KMS-11 (cell line): ENCODE measurements at regions not wholly inside any gene's neighbourhood (a gene's known extent, or its start where the extent isn't known, plus 50 kb on each side); places are given as distances from the start of the nearest gene placed in this dataset.

Source experiments
- H2AFZ ChIP-seq: fragments of 200-600 bp; sonication (generic); 2 replicates; pipeline ENCODE4 v1.6.1; 2016; ENCODE audit warnings: antibody characterized with exemption, mixed run types, low read depth
- H3K27ac ChIP-seq: fragments of 200-600 bp; sonication (generic); 2 replicates; pipeline ENCODE4 v1.6.1; 2016; ENCODE audit warnings: mild to moderate bottlenecking, mixed run types
- H3K27me3 ChIP-seq: fragments of 200-600 bp; sonication (generic); 2 replicates; pipeline ENCODE4 v1.6.1; 2017; ENCODE audit warnings: mild to moderate bottlenecking, low read depth, mixed run types, moderate library complexity; ENCODE audit not compliant: insufficient read depth
- H3K36me3 ChIP-seq: fragments of 200-600 bp; sonication (generic); 2 replicates; pipeline ENCODE4 v1.6.1; 2017; ENCODE audit warnings: mild to moderate bottlenecking, mixed run types; ENCODE audit not compliant: insufficient read depth
- H3K4me1 ChIP-seq: fragments of 200-600 bp; sonication (generic); 2 replicates; pipeline ENCODE4 v1.6.1; 2016; ENCODE audit warnings: mild to moderate bottlenecking, low read depth, mixed run types; ENCODE audit not compliant: poor library complexity, severe bottlenecking
- H3K4me2 ChIP-seq: fragments of 200-600 bp; sonication (generic); 2 replicates; pipeline ENCODE4 v1.7.0; 2016; ENCODE audit warnings: mild to moderate bottlenecking, mixed run types
- H3K4me3 ChIP-seq: fragments of 200-600 bp; sonication (generic); IDR thresholded peaks from 2 replicates; pipeline ENCODE4 v1.6.1; 2017; ENCODE audit warnings: low read depth, low read length, mixed read lengths; ENCODE audit not compliant: insufficient read depth
- H3K79me2 ChIP-seq: fragments of 200-600 bp; sonication (generic); 2 replicates; pipeline ENCODE4 v1.6.1; 2016; ENCODE audit warnings: low read depth, mixed run types; ENCODE audit not compliant: insufficient read depth
- H3K9ac ChIP-seq: fragments of 200-600 bp; sonication (generic); 2 replicates; pipeline ENCODE4 v1.6.1; 2016; ENCODE audit warnings: mild to moderate bottlenecking, mixed run types
- H4K20me1 ChIP-seq: fragments of 200-600 bp; sonication (generic); 2 replicates; pipeline ENCODE4 v1.6.1; 2016; ENCODE audit warnings: mild to moderate bottlenecking, mixed run types; ENCODE audit not compliant: insufficient read depth
- CTCF ChIP-seq: fragments of 200-600 bp; sonication (generic); conservative IDR thresholded peaks from 2 replicates; pipeline ENCODE4 v1.6.1; 2017; ENCODE audit warnings: low read depth, mild to moderate bottlenecking, antibody characterized with exemption, low read length, moderate library complexity, mixed read lengths

DNA sequence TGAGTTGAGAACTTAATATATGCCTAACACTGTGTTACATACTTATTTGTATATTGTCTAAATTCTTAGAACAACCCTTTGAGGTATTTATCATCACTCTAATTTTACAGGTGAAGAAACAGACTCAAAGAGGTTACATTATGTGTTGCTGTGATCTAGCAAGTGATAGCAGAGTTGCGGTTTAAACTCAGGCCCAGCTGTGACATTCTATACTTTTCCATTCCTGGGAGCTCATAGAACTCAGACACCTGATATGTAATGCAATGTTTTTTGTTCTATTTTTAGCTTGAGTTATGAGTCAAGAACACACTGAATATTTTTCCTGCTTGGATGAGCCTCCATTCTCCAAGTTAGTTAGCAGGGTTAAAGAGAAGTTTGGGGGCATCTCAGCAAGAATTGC, 449.7 kb upstream of the DDI1 start:
- H3K4me2 ChIP-seq, result no peak overlapping the region
- H3K4me3 ChIP-seq, result no peak overlapping the region
- no peaks in the 10 kb centered on the region for H4K20me1 ChIP-seq
- H3K4me1 ChIP-seq, result no peaks in the 10 kb centered on the region
- H3K27me3 ChIP-seq, result no peaks in the 10 kb centered on the region
- H2AFZ ChIP-seq, result no peak overlapping the region
- H3K79me2 ChIP-seq, result no peaks in the 10 kb centered on the region
- TF ChIP-seq CTCF, result no peak
- no peak overlapping the region for H3K9ac ChIP-seq
- H3K36me3 ChIP-seq, result no peaks in the 10 kb centered on the region
- H3K27ac ChIP-seq, result no peak overlapping the region

DNA sequence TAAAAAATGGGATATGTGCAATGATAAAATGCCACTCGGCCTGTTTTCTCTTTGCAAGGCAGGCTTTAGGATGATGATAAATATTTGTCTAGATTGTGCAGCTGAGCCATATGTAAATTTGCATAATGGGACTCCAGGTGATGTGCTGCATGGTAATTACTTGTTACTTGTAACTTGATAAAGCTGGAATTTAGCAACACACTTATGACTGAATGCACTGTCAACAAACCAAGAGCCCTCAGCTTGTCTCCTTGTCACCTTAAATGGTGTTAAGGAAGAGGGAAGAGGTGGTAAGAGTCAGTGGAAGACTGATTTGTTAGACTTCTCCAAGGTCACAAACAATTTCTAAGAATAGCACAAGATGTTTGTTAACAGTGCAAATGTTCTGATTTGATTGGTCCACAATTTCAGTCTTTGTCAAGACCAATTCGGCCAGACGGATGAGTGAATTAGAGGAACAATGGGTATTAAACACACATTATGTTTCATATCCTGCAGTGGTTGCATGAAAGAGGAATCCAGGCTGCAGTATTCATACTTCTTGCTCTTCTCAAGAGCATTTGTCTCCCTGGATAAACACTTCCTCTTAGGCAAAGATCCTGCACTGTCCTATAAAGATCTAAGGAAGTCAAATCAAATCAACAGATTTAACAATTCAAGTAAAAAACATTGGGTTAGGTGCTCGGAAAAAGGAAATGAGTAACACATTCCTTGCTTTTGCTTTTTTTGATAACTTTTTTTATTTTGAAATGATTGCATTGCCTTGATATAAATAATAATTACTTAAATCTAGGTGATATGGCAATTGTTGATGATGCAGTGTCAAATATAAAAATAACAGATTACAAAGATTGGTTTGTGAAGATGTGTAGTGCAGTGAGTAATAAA, 448.3 kb upstream of the DDI1 start:
- H2AFZ ChIP-seq, result no peak overlapping the region
- H3K79me2 ChIP-seq, result no peaks in the 10 kb centered on the region
- H3K27ac ChIP-seq, result no peak overlapping the region
- H3K9ac ChIP-seq, result no peak overlapping the region
- H4K20me1 ChIP-seq, result no peaks in the 10 kb centered on the region
- no peak for TF ChIP-seq CTCF
- no peaks in the 10 kb centered on the region for H3K4me1 ChIP-seq
- no peaks in the 10 kb centered on the region for H3K36me3 ChIP-seq
- H3K4me3 ChIP-seq, result no peak overlapping the region
- H3K27me3 ChIP-seq, result no peaks in the 10 kb centered on the region
- no peak overlapping the region for H3K4me2 ChIP-seq

GRCh38 chr11:103591554-103591953, 444.9 kb upstream of the DDI1 start:
- Histone ChIP-seq H2AFZ (no peak overlapping the region), H3K36me3 (no peaks in the 10 kb centered on the region), H3K4me2 (no peak overlapping the region), H4K20me1 (no peaks in the 10 kb centered on the region), H3K79me2 (no peaks in the 10 kb centered on the region), H3K9ac (no peak overlapping the region), H3K27me3 (no peaks in the 10 kb centered on the region), H3K27ac (no peak overlapping the region), H3K4me1 (no peaks in the 10 kb centered on the region), H3K4me3 (no peak overlapping the region)
- no peak for TF ChIP-seq CTCF

DNA sequence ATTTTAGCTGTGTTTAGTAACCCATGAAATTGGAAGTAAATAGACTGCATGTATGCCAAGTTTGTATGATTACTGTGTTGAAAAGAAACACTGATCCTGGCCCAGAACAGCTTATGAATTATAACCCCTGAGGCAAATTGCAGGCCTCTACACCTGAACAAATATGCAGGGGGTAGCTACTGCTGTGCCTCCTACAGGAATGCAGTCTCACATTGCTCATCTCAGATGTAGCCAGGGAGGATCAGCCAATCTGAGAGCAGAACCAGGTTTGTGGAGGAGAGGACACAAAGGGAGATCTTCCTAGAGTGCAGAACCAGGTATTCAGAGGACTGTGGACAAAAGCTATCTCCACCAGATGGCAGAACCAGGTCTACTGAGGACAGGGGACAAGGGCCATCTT, 442.2 kb upstream of the DDI1 start:
- Histone ChIP-seq H3K36me3 (no peaks in the 10 kb centered on the region), H4K20me1 (no peaks in the 10 kb centered on the region), H3K4me1 (no peaks in the 10 kb centered on the region)

More for the DNA sequence above, 442.2 kb upstream of the DDI1 start:
- no peak overlapping the region for H2AFZ ChIP-seq
- no peak overlapping the region for H3K9ac ChIP-seq
- no peaks in the 10 kb centered on the region for H3K79me2 ChIP-seq
- no peak overlapping the region for H3K4me2 ChIP-seq
- H3K27ac ChIP-seq, result no peak overlapping the region
- H3K4me3 ChIP-seq, result no peak overlapping the region
- TF ChIP-seq CTCF, result no peak
- no peaks in the 10 kb centered on the region for H3K27me3 ChIP-seq
